ENCODE measurements at regions not wholly inside any gene's neighbourhood (a gene's known extent, or its start where the extent isn't known, plus 50 kb on each side); places are given as distances from the start of the nearest gene placed in this dataset.

DNA sequence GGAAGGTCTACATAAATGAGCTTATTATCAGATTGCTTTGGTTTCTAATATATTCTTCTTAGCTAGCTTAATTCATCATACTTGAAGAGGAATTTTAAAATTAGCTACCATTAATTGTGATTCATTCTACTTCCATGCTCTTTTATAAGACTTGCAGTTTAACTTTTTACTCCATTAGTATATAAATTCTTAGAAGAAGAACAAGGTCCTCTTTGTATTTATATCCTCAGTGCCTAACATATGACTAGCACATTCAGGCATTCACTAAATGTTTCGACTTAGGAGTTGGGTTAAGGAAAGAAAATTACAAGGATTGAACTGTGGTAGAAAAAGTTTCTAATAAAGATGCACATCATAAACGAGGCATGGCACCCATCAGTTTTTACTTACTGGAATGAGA, 1135.5 kb downstream of the JRKL start:
- peaks cover 2 to 21% (median 2%) of the 10 kb centered on the region in 3 experiments; a peak in 3 of 7 replicates for H3K36me3 Mint-ChIP-seq (ENCODE audit: insufficient read depth in 1 of 3, low read depth in 3 of 3)
- Histone ChIP-seq H2AK5ac (ENCODE audit: insufficient read length, low read length) (no peak overlapping the region), H3K23me2 (ENCODE audit: insufficient read length, low read depth, low read length, poor library complexity, severe bottlenecking) (no peaks in the 10 kb centered on the region), H2BK5ac (ENCODE audit: insufficient read length, low read length) (no peak overlapping the region), H4K91ac (ENCODE audit: insufficient read length, low read depth, low read length) (no peak overlapping the region), H3K79me2 (ENCODE audit: insufficient read depth, low read length) (no peaks in the 10 kb centered on the region), H3K4ac (ENCODE audit: low read depth, low read length) (no peak overlapping the region), H3K27ac (ENCODE audit: insufficient read length, low read depth, low read length) (no peak overlapping the region), H4K20me1 (ENCODE audit: control insufficient read depth, insufficient read depth, insufficient read length) (no peaks in the 10 kb centered on the region), H2BK20ac (ENCODE audit: low read depth, low read length, poor library complexity, severe bottlenecking) (no peak overlapping the region), H3K9ac (ENCODE audit: extremely low read depth, insufficient read length, low read length) (no peak overlapping the region), H3K23ac (ENCODE audit: insufficient read length, low read depth, low read length) (no peak overlapping the region), H4K5ac (ENCODE audit: insufficient read length, low read depth, low read length) (no peak overlapping the region), H3K9me3 (ENCODE audit: control insufficient read depth, low read depth, low read length) (no peaks in the 10 kb centered on the region), H3K18ac (ENCODE audit: insufficient read length, low read depth, low read length) (no peak overlapping the region), H3K14ac (ENCODE audit: insufficient read depth, low read length) (no peak overlapping the region), H2BK120ac (ENCODE audit: low read depth, low read length, poor library complexity, severe bottlenecking) (no peak overlapping the region), H4K8ac (replicated peaks; ENCODE audit: insufficient read length, low read depth, low read length) (no peak overlapping the region), H2BK12ac (ENCODE audit: insufficient read length, low read depth, low read length) (no peak overlapping the region), H3K79me1 (ENCODE audit: insufficient read depth, low read depth, low read length, poor library complexity, severe bottlenecking) (no peaks in the 10 kb centered on the region), H3T11ph (ENCODE audit: low read length) (no peak overlapping the region), H2BK15ac (ENCODE audit: low read depth, low read length) (no peak overlapping the region), H2AFZ (ENCODE audit: low read length) (no peak overlapping the region), H3K56ac (ENCODE audit: insufficient read length, low read depth, low read length) (no peak overlapping the region), H3K4me2 (ENCODE audit: insufficient read depth, insufficient read length, low read length) (no peak overlapping the region), H3K4me1 (ENCODE audit: insufficient read depth, low read length) (no peaks in the 10 kb centered on the region), H3K27me3 (ENCODE audit: insufficient read depth, low read length) (no peaks in the 10 kb centered on the region)
- no peaks in the 10 kb centered on the region for H3K27me3 Mint-ChIP-seq (ENCODE audit: low read depth)
- no peak overlapping the region for H3K4me3 Mint-ChIP-seq
- H3K4me1 Mint-ChIP-seq, result no peaks in the 10 kb centered on the region
- no peak overlapping the region for H3K27ac Mint-ChIP-seq
- WGBS (ENCODE audit: extremely low coverage, insufficient read length, low lambda C conversion rate), result no CpG with 5 or more reads among the region's 2 CpGs
- H3K9me3 Mint-ChIP-seq, result peaks cover 10 to 19% of the 10 kb centered on the region in 2 experiments; a peak in 4 of 5 replicates
- DNase-seq, result no peak
- TF ChIP-seq, protein P1, sequence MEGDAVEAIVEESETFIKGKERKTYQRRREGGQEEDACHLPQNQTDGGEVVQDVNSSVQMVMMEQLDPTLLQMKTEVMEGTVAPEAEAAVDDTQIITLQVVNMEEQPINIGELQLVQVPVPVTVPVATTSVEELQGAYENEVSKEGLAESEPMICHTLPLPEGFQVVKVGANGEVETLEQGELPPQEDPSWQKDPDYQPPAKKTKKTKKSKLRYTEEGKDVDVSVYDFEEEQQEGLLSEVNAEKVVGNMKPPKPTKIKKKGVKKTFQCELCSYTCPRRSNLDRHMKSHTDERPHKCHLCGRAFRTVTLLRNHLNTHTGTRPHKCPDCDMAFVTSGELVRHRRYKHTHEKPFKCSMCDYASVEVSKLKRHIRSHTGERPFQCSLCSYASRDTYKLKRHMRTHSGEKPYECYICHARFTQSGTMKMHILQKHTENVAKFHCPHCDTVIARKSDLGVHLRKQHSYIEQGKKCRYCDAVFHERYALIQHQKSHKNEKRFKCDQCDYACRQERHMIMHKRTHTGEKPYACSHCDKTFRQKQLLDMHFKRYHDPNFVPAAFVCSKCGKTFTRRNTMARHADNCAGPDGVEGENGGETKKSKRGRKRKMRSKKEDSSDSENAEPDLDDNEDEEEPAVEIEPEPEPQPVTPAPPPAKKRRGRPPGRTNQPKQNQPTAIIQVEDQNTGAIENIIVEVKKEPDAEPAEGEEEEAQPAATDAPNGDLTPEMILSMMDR (conservative IDR thresholded peaks at IDR 0.05), result no peak
